Nephron progenitor cell (in vitro differentiated cells): ENCODE measurements at regions not wholly inside any gene's neighbourhood (a gene's known extent, or its start where the extent isn't known, plus 50 kb on each side); places are given as distances from the start of the nearest gene placed in this dataset.

Source experiments
- DNase-seq: peaks from one replicate; pipeline ENCODE4 v3.0.0; 2021
- H3K27ac Mint-ChIP-seq: 2 replicates; pipeline ENCODE4 v1.8.0; 2021; ENCODE audit warnings: mild to moderate bottlenecking, moderate library complexity, mixed read lengths
- H3K27me3 Mint-ChIP-seq: 2 replicates; pipeline ENCODE4 v1.8.0; 2021; ENCODE audit warnings: mild to moderate bottlenecking, low read depth, mixed read lengths; ENCODE audit not compliant: poor library complexity
- H3K36me3 Mint-ChIP-seq: 2 replicates; pipeline ENCODE4 v1.8.0; 2021; ENCODE audit warnings: low read depth, mixed read lengths
- H3K4me1 Mint-ChIP-seq: 2 replicates; pipeline ENCODE4 v1.8.0; 2021; ENCODE audit warnings: mixed read lengths
- H3K4me3 Mint-ChIP-seq: 2 replicates; pipeline ENCODE4 v1.8.0; 2021; ENCODE audit warnings: mild to moderate bottlenecking, moderate library complexity, mixed read lengths
- H3K9me3 Mint-ChIP-seq: 2 replicates; pipeline ENCODE4 v1.8.0; 2021; ENCODE audit warnings: mild to moderate bottlenecking, moderate library complexity, mixed read lengths
- CTCF ChIP-seq: fragments of 200-600 bp; sonication (generic); IDR thresholded peaks from 2 replicates; pipeline ENCODE4 v1.5.0; 2021; ENCODE audit warnings: antibody characterized with exemption

- Mint-ChIP-seq H3K4me3 (no peak overlapping the region), H3K36me3 (no peaks in the 10 kb centered on the region), H3K27ac (no peak overlapping the region), H3K27me3 (peaks cover 4% of the 10 kb centered on the region), H3K9me3 (no peaks in the 10 kb centered on the region), H3K4me1 (peaks cover 22% of the 10 kb centered on the region)
- no peak for DNase-seq
- TF ChIP-seq CTCF: no peak
These were observed 1020.6 kb downstream of the XPNPEP1 start for GRCh38 chr10:108902619-108903285.

- TF ChIP-seq CTCF: no peak
- no peaks in the 10 kb centered on the region for H3K36me3 Mint-ChIP-seq
- peaks cover 22% of the 10 kb centered on the region for H3K4me1 Mint-ChIP-seq
- peaks cover 6% of the 10 kb centered on the region for H3K27me3 Mint-ChIP-seq
- no peak overlapping the region for H3K4me3 Mint-ChIP-seq
- H3K9me3 Mint-ChIP-seq: no peaks in the 10 kb centered on the region
- no peak overlapping the region for H3K27ac Mint-ChIP-seq
- DNase-seq: no peak
These were observed 1021.3 kb downstream of the XPNPEP1 start for GRCh38 chr10:108901781-108902618.

- no peak for TF ChIP-seq CTCF
These were observed 1023.6 kb downstream of the XPNPEP1 start for GRCh38 chr10:108899670-108900069.

GRCh38 chr10:108894402-108895301 lies 1028.7 kb downstream of the XPNPEP1 start:
- Mint-ChIP-seq H3K4me3 (no peak overlapping the region), H3K27ac (no peak overlapping the region), H3K4me1 (no peaks in the 10 kb centered on the region), H3K36me3 (no peaks in the 10 kb centered on the region), H3K9me3 (peaks cover 3% of the 10 kb centered on the region), H3K27me3 (peaks cover 3% of the 10 kb centered on the region)
- TF ChIP-seq CTCF: no peak
- DNase-seq: no peak

More at GRCh38 chr10:108899670-108900069, 1023.6 kb downstream of the XPNPEP1 start:
- Mint-ChIP-seq H3K27me3 (peaks cover 3% of the 10 kb centered on the region), H3K27ac (no peak overlapping the region), H3K9me3 (no peaks in the 10 kb centered on the region), H3K36me3 (no peaks in the 10 kb centered on the region), H3K4me3 (no peak overlapping the region), H3K4me1 (peaks cover 18% of the 10 kb centered on the region)
- DNase-seq: no peak

GRCh38 chr10:108877095-108877561 lies 1046.2 kb downstream of the XPNPEP1 start:
- Mint-ChIP-seq H3K4me1 (peaks cover 5% of the 10 kb centered on the region), H3K27ac (no peak overlapping the region), H3K27me3 (no peaks in the 10 kb centered on the region), H3K4me3 (no peak overlapping the region), H3K36me3 (no peaks in the 10 kb centered on the region), H3K9me3 (no peaks in the 10 kb centered on the region)
- DNase-seq: no peak
- TF ChIP-seq CTCF: no peak
